Transverse colon (tissue), 4 donors: ENCODE measurements at regions not wholly inside any gene's neighbourhood (a gene's known extent, or its start where the extent isn't known, plus 50 kb on each side); places are given as distances from the start of the nearest gene placed in this dataset.

Source experiments
- CTCF ChIP-seq, 5 experiments: fragments of 200-600 bp in 3 of 5; fragments of 450-650 bp in 2 of 5; sonication (generic) in 3 of 5; IDR thresholded peaks; 1 replicate in 2 of 5; 2 replicates in 3 of 5; pipeline ENCODE4 v1.5.1; 2016 to 2017; ENCODE audit warnings: antibody characterized with exemption in 5 of 5, inconsistent platforms in 3 of 5, mild to moderate bottlenecking in 2 of 5, moderate library complexity in 1 of 5
- POLR2A ChIP-seq: fragments of 450-650 bp; IDR thresholded peaks from one replicate; pipeline ENCODE4 v1.6.1; 2016; ENCODE audit warnings: antibody characterized with exemption, mild to moderate bottlenecking, moderate library complexity
- POLR2AphosphoS5 ChIP-seq, 3 donors: sonication (generic); formaldehyde crosslinking; IDR thresholded peaks; one replicate each; pipeline ENCODE4 v1.6.1; 2016; ENCODE audit warnings: antibody characterized with exemption in 3 of 3

GRCh38 chr19:30221176-30221575 is 151.0 kb upstream of the ZNF536 start:
- no peak for TF ChIP-seq POLR2AphosphoS5 (IDR thresholded peaks at IDR 0.05)
- TF ChIP-seq CTCF (IDR thresholded peaks at IDR 0.05) = no peak
- TF ChIP-seq POLR2A = no peak
